ENCODE measurements at regions not wholly inside any gene's neighbourhood (a gene's known extent, or its start where the extent isn't known, plus 50 kb on each side); places are given as distances from the start of the nearest gene placed in this dataset.

- no peak for TF ChIP-seq CTCF (IDR thresholded peaks at IDR 0.05)
- TF ChIP-seq POLR2AphosphoS5 (IDR thresholded peaks at IDR 0.05), result no peak
- no peak for TF ChIP-seq POLR2A (IDR thresholded peaks at IDR 0.05)
Measured at GRCh38 chr4:182017038-182017437, 226.2 kb upstream of the TENM3 start.
